Right ventricle myocardium inferior (tissue), 1 donor: ENCODE measurements at regions not wholly inside any gene's neighbourhood (a gene's known extent, or its start where the extent isn't known, plus 50 kb on each side); places are given as distances from the start of the nearest gene placed in this dataset.

ENCODE experiments used
- ATAC-seq: fragments of 200-7000 bp; cut with Tn5 transposase; one replicate; pipeline ENCODE4 v1.9.1; 2020; ENCODE audit warnings: mild to moderate bottlenecking, moderate library complexity
- DNase-seq: peaks from one replicate; pipeline ENCODE4 v3.0.0; 2021; ENCODE audit errors: missing footprints
- intact Hi-C: fragments of 100-400 bp; cut with DNase I; formaldehyde crosslinking; loops from one replicate; pipeline ENCODE4 v1.11.0; 2022
- donor health status: DM: no; HTN: yes; CAD: no; lungs with severe emphysema.

- intact Hi-C loops = no loop called here
- DNase-seq (no peak), ATAC-seq (no peak)
These were observed 341.5 kb downstream of the SHANK2 start for GRCh38 chr11:70910835-70911234.

GRCh38 chr11:70912226-70912840 is 340.0 kb downstream of the SHANK2 start:
- ATAC-seq (no peak), DNase-seq (no peak)
- intact Hi-C loops = no loop called here

- intact Hi-C loops = no loop called here
- no peak for ATAC-seq
- no peak for DNase-seq
These were observed 338.6 kb downstream of the SHANK2 start for GRCh38 chr11:70913715-70914231.

- intact Hi-C loops = no loop called here
- DNase-seq (no peak), ATAC-seq (no peak)
These were observed 337.9 kb downstream of the SHANK2 start for GRCh38 chr11:70914496-70914895.

GRCh38 chr11:70915158-70915985 is 337.0 kb downstream of the SHANK2 start:
- ATAC-seq (no peak), DNase-seq (no peak)
- intact Hi-C loops = no loop called here

- intact Hi-C loops = no loop called here
- DNase-seq (no peak), ATAC-seq (no peak)
These were observed 336.0 kb downstream of the SHANK2 start for GRCh38 chr11:70916351-70916750.

- DNase-seq = no peak
- intact Hi-C loops = no loop called here
- ATAC-seq = no peak
These were observed 334.1 kb downstream of the SHANK2 start for GRCh38 chr11:70918242-70918641.

GRCh38 chr11:70921804-70922203 is 330.6 kb downstream of the SHANK2 start:
- DNase-seq (no peak), ATAC-seq (no peak)
- intact Hi-C loops = no loop called here

GRCh38 chr11:70924108-70924507 is 328.3 kb downstream of the SHANK2 start:
- DNase-seq (no peak), ATAC-seq (no peak)
- intact Hi-C loops = no loop called here

- DNase-seq (no peak), ATAC-seq (no peak)
- intact Hi-C loops = no loop called here
These were observed 327.1 kb downstream of the SHANK2 start for GRCh38 chr11:70925238-70925637.

- DNase-seq (no peak), ATAC-seq (no peak)
- intact Hi-C loops = no loop called here
These were observed 325.7 kb downstream of the SHANK2 start for GRCh38 chr11:70926543-70927201.

GRCh38 chr11:70928854-70929598 is 323.4 kb downstream of the SHANK2 start:
- intact Hi-C loops = no loop called here
- DNase-seq (no peak), ATAC-seq (no peak)

- DNase-seq (no peak), ATAC-seq (no peak)
- intact Hi-C loops = no loop called here
These were observed 322.2 kb downstream of the SHANK2 start for GRCh38 chr11:70930215-70930614.

- peak; percentile 95 for ATAC-seq
- DNase-seq = no peak
- intact Hi-C loops = loop anchor here (1.0 kb wide), 1 partner anchor 149 kb away; no protein-coding TSS in a partner anchor
These were observed 320.9 kb downstream of the SHANK2 start for GRCh38 chr11:70931430-70931829.

- DNase-seq = no peak
- intact Hi-C loops = no loop called here
- ATAC-seq = no peak
These were observed 318.3 kb downstream of the SHANK2 start for GRCh38 chr11:70933981-70934583.

- no peak for ATAC-seq
- DNase-seq = no peak
- intact Hi-C loops = no loop called here
These were observed 317.2 kb downstream of the SHANK2 start for GRCh38 chr11:70935006-70935768.

- intact Hi-C loops = no loop called here
- no peak for ATAC-seq
- no peak for DNase-seq
These were observed 309.8 kb downstream of the SHANK2 start for GRCh38 chr11:70942593-70942992.

GRCh38 chr11:70944141-70944540 is 308.2 kb downstream of the SHANK2 start:
- intact Hi-C loops = no loop called here
- no peak for ATAC-seq
- DNase-seq = no peak
